Coronary artery (tissue), 2 donors: ENCODE measurements at regions not wholly inside any gene's neighbourhood (a gene's known extent, or its start where the extent isn't known, plus 50 kb on each side); places are given as distances from the start of the nearest gene placed in this dataset.

Experiments used
- DNase-seq: peaks from one replicate; pipeline ENCODE4 v3.0.0-alpha.2; 2017; ENCODE audit warnings: low spot score
- H3K27ac ChIP-seq, 2 donors: fragments of 200-600 bp; sonication (generic); one replicate each; pipeline ENCODE4 v1.5.1; 2016 to 2019
- H3K4me3 ChIP-seq: fragments of 200-600 bp; sonication (generic); 2 replicates; pipeline ENCODE4 v1.5.1; 2016; ENCODE audit warnings: mild to moderate bottlenecking, moderate library complexity
- CTCF ChIP-seq: fragments of 200-600 bp; sonication (generic); IDR thresholded peaks from one replicate; pipeline ENCODE4 v1.5.1; 2019; ENCODE audit warnings: antibody characterized with exemption

GRCh38 chr2:8174641-8175257, 507.1 kb upstream of the ID2 start:
- Histone ChIP-seq H3K27ac (peak overlapping the region in 1 of 2 donors; percentile 2), H3K4me3 (no peak overlapping the region)
- DNase-seq = no peak
- no peak for TF ChIP-seq CTCF

- DNase-seq = no peak
- H3K27ac ChIP-seq = no peak overlapping the region
- no peak for TF ChIP-seq CTCF
- no peak overlapping the region for H3K4me3 ChIP-seq
Measured at GRCh38 chr2:8176887-8177286, 505.0 kb upstream of the ID2 start.

- Histone ChIP-seq H3K4me3 (no peak overlapping the region), H3K27ac (no peak overlapping the region)
- TF ChIP-seq CTCF = no peak
- DNase-seq = no peak
Measured at GRCh38 chr2:8177566-8177965, 504.3 kb upstream of the ID2 start.

GRCh38 chr2:8178911-8179310, 502.9 kb upstream of the ID2 start:
- DNase-seq = no peak
- TF ChIP-seq CTCF = no peak
- no peak overlapping the region for H3K4me3 ChIP-seq
- H3K27ac ChIP-seq = no peak overlapping the region

- no peak for TF ChIP-seq CTCF
- no peak overlapping the region for H3K27ac ChIP-seq
- no peak for DNase-seq
- H3K4me3 ChIP-seq = no peak overlapping the region
Measured at GRCh38 chr2:8189316-8189715, 492.5 kb upstream of the ID2 start.

GRCh38 chr2:8190279-8190678, 491.6 kb upstream of the ID2 start:
- Histone ChIP-seq H3K4me3 (no peak overlapping the region), H3K27ac (no peak overlapping the region)
- DNase-seq = no peak
- TF ChIP-seq CTCF = no peak

GRCh38 chr2:8191427-8191826, 490.4 kb upstream of the ID2 start:
- no peak overlapping the region for H3K4me3 ChIP-seq
- TF ChIP-seq CTCF = no peak
- no peak for DNase-seq
- no peak overlapping the region for H3K27ac ChIP-seq
